ENCODE measurements at regions not wholly inside any gene's neighbourhood (a gene's known extent, or its start where the extent isn't known, plus 50 kb on each side); places are given as distances from the start of the nearest gene placed in this dataset.

DNA sequence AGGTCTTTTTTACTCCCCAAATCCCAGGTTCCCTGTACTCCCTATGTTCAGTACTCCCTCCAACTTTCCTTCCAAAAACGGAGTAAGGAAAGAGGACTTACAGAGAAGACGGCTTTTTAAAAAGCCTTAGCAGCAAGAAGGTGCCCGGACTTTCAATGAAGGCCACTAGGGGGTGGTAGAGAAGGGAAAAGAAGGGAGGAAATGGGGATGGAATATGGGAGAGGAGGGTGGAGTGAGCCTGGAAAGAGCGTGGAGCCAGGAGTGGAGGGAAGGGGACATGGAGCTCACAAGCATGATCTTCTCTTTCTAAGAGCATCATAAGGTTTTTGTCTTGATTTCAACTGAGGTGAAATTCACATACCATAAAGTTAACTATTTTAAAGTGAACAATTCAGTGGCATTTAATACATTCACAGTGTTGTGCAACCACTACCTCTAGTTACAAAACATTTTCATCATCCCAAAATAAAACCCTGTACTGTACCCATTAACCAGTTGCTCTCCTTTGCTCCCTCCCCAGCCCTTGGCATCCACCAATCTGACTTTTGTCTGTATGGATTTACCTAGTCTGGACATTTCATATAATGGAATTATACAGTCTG is 129.9 kb downstream of the ZNF281 start:
- TF ChIP-seq, protein P1, sequence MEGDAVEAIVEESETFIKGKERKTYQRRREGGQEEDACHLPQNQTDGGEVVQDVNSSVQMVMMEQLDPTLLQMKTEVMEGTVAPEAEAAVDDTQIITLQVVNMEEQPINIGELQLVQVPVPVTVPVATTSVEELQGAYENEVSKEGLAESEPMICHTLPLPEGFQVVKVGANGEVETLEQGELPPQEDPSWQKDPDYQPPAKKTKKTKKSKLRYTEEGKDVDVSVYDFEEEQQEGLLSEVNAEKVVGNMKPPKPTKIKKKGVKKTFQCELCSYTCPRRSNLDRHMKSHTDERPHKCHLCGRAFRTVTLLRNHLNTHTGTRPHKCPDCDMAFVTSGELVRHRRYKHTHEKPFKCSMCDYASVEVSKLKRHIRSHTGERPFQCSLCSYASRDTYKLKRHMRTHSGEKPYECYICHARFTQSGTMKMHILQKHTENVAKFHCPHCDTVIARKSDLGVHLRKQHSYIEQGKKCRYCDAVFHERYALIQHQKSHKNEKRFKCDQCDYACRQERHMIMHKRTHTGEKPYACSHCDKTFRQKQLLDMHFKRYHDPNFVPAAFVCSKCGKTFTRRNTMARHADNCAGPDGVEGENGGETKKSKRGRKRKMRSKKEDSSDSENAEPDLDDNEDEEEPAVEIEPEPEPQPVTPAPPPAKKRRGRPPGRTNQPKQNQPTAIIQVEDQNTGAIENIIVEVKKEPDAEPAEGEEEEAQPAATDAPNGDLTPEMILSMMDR (IDR thresholded peaks at IDR 0.05): peak in 5 of 7 experiments; percentile 49 to 89 (median 78)
- no peak for TF ChIP-seq POLR2A (IDR thresholded peaks at IDR 0.05)
- TF ChIP-seq EP300 (IDR thresholded peaks at IDR 0.05): no peak
